Heart left ventricle (tissue), 13 donors: ENCODE measurements at regions not wholly inside any gene's neighbourhood (a gene's known extent, or its start where the extent isn't known, plus 50 kb on each side); places are given as distances from the start of the nearest gene placed in this dataset.

ENCODE experiments used
- POLR2A ChIP-seq, 2 donors: fragments of 450-650 bp; IDR thresholded peaks; one replicate each; pipeline ENCODE4 v1.6.1; 2017; ENCODE audit warnings: antibody characterized with exemption in 2 of 2, mild to moderate bottlenecking in 2 of 2, moderate library complexity in 2 of 2
- TF ChIP-seq, protein P1 (sequence below), 12 donors: fragments of 200-600 bp; sonication (generic) in 4 of 12; IDR thresholded peaks; one replicate each; pipeline versions ENCODE4 v1.5.0 to v1.8.0; 2018 to 2022; ENCODE audit warnings: antibody characterized with exemption in 12 of 12, mild to moderate bottlenecking in 5 of 12
- donor health status: ischemic (EF 13 %, LVEDD 7.1; RV severe dilation, severe dysfunction).
- donor health status: DM: no; HTN: yes; CAD: no.
- donor health status: DM: no; HTN: no; CAD: no.
- donor health status: ischemic (EF 25% LVEDD 6.9; RV normal size, moderate dysfunction).
- donor health status: ischemic (EF 25% LVEDD 5.7; RV mildly dilated, moderate dysfunction).
- donor health status: ischemic (EF 35%, LVEDD 5.7; RV mildly dilated, moderate dysfunction).
- donor health status: nonischemic (EF 11% LVEDD 7.7; RV severe dilation, severe dysfunction).
- donor health status: DM: yes; HTN: yes; CAD: no.
- donor health status: PGD.
- donor health status: ischemic (EF 29% LVEDD 5.4; RV normal size, mild dysfunction).
- donor health status: nonischemic (EF 23%, LVEDD 6.1; RV moderate dilation, normal function).

DNA sequence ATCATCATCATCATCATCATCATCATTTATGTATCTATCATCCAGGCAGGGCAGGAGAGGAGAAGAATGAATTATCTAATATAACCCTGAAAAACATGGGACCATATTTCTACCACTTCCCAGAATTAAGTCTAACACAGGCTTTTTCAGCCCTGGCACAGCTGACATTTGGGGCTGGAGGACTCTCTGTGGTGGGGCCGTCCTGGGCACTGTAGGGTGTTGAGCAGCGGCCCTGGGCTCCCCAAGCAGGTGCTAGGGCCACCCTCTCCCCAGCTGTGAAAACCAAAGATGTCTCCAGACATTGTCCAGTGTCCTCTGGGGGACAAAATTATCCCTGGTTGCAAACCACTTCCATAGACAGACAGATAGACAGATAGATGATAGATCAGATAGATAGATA, 288.4 kb downstream of the CRLF2 start:
- no peak for TF ChIP-seq POLR2A (IDR thresholded peaks at IDR 0.05)
- TF ChIP-seq, protein P1, sequence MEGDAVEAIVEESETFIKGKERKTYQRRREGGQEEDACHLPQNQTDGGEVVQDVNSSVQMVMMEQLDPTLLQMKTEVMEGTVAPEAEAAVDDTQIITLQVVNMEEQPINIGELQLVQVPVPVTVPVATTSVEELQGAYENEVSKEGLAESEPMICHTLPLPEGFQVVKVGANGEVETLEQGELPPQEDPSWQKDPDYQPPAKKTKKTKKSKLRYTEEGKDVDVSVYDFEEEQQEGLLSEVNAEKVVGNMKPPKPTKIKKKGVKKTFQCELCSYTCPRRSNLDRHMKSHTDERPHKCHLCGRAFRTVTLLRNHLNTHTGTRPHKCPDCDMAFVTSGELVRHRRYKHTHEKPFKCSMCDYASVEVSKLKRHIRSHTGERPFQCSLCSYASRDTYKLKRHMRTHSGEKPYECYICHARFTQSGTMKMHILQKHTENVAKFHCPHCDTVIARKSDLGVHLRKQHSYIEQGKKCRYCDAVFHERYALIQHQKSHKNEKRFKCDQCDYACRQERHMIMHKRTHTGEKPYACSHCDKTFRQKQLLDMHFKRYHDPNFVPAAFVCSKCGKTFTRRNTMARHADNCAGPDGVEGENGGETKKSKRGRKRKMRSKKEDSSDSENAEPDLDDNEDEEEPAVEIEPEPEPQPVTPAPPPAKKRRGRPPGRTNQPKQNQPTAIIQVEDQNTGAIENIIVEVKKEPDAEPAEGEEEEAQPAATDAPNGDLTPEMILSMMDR (IDR thresholded peaks at IDR 0.05): no peak
